Natural killer cell (primary cell): ENCODE measurements at regions not wholly inside any gene's neighbourhood (a gene's known extent, or its start where the extent isn't known, plus 50 kb on each side); places are given as distances from the start of the nearest gene placed in this dataset.
"Not testable (repeated sequence)": the region's sequence is repeated elsewhere in the genome, so short reads cannot be mapped to it uniquely, and the experiment has no call there.

Experiments used
- ATAC-seq, 3 donors: fragments of 150-1000 bp in 2 of 3; fragments of 200-7000 bp in 1 of 3; cut with Tn5 transposase; 1 replicate in 1 of 3; 2 replicates in 2 of 3; pipeline ENCODE4 v1.10.0; 2021; ENCODE audit warnings: mild to moderate bottlenecking in 2 of 3, moderate library complexity in 2 of 3
- DNase-seq, 2 donors: peaks; one replicate each; pipeline versions ENCODE4 v3.0.0 to v3.0.0-alpha.2; 2013 to 2021; ENCODE audit warnings: mixed read lengths in 1 of 2
- H3K27ac ChIP-seq: one replicate; pipeline ENCODE4 v1.5.1; 2013; ENCODE audit warnings: mild to moderate bottlenecking, low read length
- H3K27me3 ChIP-seq: one replicate; pipeline ENCODE4 v1.6.1; 2013; ENCODE audit warnings: low read length; ENCODE audit not compliant: control insufficient read depth, insufficient read depth
- H3K36me3 ChIP-seq: one replicate; pipeline ENCODE4 v1.6.1; 2013; ENCODE audit warnings: low read length; ENCODE audit not compliant: control insufficient read depth, insufficient read depth
- H3K4me1 ChIP-seq: one replicate; pipeline ENCODE4 v1.6.1; 2013; ENCODE audit warnings: low read length; ENCODE audit not compliant: control insufficient read depth, insufficient read depth
- H3K4me3 ChIP-seq: one replicate; pipeline ENCODE4 v1.5.1; 2013; ENCODE audit warnings: low read length
- H3K9me3 ChIP-seq: one replicate; pipeline ENCODE4 v1.6.1; 2013; ENCODE audit warnings: low read length; ENCODE audit not compliant: control insufficient read depth, insufficient read depth
- H3K27ac Mint-ChIP-seq, 2 donors: one replicate each; pipeline ENCODE4 v1.8.0; 2022; ENCODE audit warnings: mild to moderate bottlenecking in 2 of 2, mixed read lengths in 2 of 2, moderate library complexity in 1 of 2
- H3K27me3 Mint-ChIP-seq, 2 donors: one replicate each; pipeline ENCODE4 v1.8.0; 2022; ENCODE audit warnings: low read depth in 2 of 2, mixed read lengths in 2 of 2
- H3K36me3 Mint-ChIP-seq: one replicate; pipeline ENCODE4 v1.8.0; 2022; ENCODE audit warnings: mixed read lengths
- H3K4me1 Mint-ChIP-seq, 2 donors: one replicate each; pipeline ENCODE4 v1.8.0; 2022; ENCODE audit warnings: mixed read lengths in 2 of 2
- H3K4me3 Mint-ChIP-seq: one replicate; pipeline ENCODE4 v1.8.0; 2022; ENCODE audit warnings: mild to moderate bottlenecking, moderate library complexity, mixed read lengths
- H3K9me3 Mint-ChIP-seq, 2 donors: one replicate each; pipeline ENCODE4 v1.8.0; 2022; ENCODE audit warnings: mixed read lengths in 2 of 2
- CTCF ChIP-seq: fragments of 200-600 bp; IDR thresholded peaks from one replicate; pipeline ENCODE4 v1.8.0; 2022; ENCODE audit warnings: antibody characterized with exemption
- WGBS: methylation state at CpG from one replicate; pipeline ENCODE4 v1.1.7; 2013; ENCODE audit warnings: missing lambda C conversion rate; ENCODE audit not compliant: insufficient coverage; 5-methylcytosine and 5-hydroxymethylcytosine counted together
- intact Hi-C: fragments of 100-400 bp; cut with micrococcal nuclease; formaldehyde crosslinking; loops from one replicate; pipeline ENCODE4 v1.14.2; 2022

- WGBS = 100% methylated on average over 2 of the region's 2 CpGs
- intact Hi-C loops = no loop called here
These were observed 160.7 kb upstream of the NPY2R start for GRCh38 chr4:155047755-155048154.

GRCh38 chr4:155054042-155054441 is 154.4 kb upstream of the NPY2R start:
- H3K27ac Mint-ChIP-seq, H3K36me3 Mint-ChIP-seq, H3K9me3 ChIP-seq, H3K4me1 Mint-ChIP-seq, H3K4me1 ChIP-seq, H3K36me3 ChIP-seq, DNase-seq, ATAC-seq, H3K4me3 ChIP-seq, H3K27me3 Mint-ChIP-seq, H3K9me3 Mint-ChIP-seq, H3K27me3 ChIP-seq, H3K4me3 Mint-ChIP-seq, H3K27ac ChIP-seq, intact Hi-C loops: not testable (repeated sequence)
- 83% methylated on average over 1 of the region's 1 CpG for WGBS

More at GRCh38 chr4:155047755-155048154, 160.7 kb upstream of the NPY2R start:
- no peaks in the 10 kb centered on the region for H3K36me3 Mint-ChIP-seq
- no peak overlapping the region for H3K27ac Mint-ChIP-seq
- H3K27me3 Mint-ChIP-seq = no peaks in the 10 kb centered on the region
- Histone ChIP-seq H3K9me3 (no peaks in the 10 kb centered on the region), H3K27me3 (no peaks in the 10 kb centered on the region), H3K4me3 (no peak overlapping the region), H3K27ac (no peak overlapping the region), H3K4me1 (no peaks in the 10 kb centered on the region), H3K36me3 (no peaks in the 10 kb centered on the region)
- TF ChIP-seq CTCF = no peak
- DNase-seq (no peak), ATAC-seq (no peak)
- no peak overlapping the region for H3K4me3 Mint-ChIP-seq
- H3K4me1 Mint-ChIP-seq = no peaks in the 10 kb centered on the region
- H3K9me3 Mint-ChIP-seq = peaks cover 3 to 8% of the 10 kb centered on the region in 2 donors

GRCh38 chr4:155060419-155060818 is 148.0 kb upstream of the NPY2R start:
- no peak overlapping the region for H3K4me3 Mint-ChIP-seq
- ATAC-seq = no peak
- Histone ChIP-seq H3K36me3 (no peaks in the 10 kb centered on the region), H3K4me1 (no peaks in the 10 kb centered on the region), H3K9me3 (no peaks in the 10 kb centered on the region), H3K27me3 (no peaks in the 10 kb centered on the region), H3K27ac (no peak overlapping the region), H3K4me3 (no peak overlapping the region)
- 80% methylated on average over 1 of the region's 2 CpGs for WGBS
- intact Hi-C loops = no loop called here
- peaks cover 4% of the 10 kb centered on the region in 2 donors for H3K9me3 Mint-ChIP-seq
- H3K27ac Mint-ChIP-seq = no peak overlapping the region
- H3K4me1 Mint-ChIP-seq = no peaks in the 10 kb centered on the region
- TF ChIP-seq CTCF = no peak
- no peaks in the 10 kb centered on the region for H3K27me3 Mint-ChIP-seq
- no peaks in the 10 kb centered on the region for H3K36me3 Mint-ChIP-seq
- DNase-seq = no peak

GRCh38 chr4:155060873-155061272 is 147.6 kb upstream of the NPY2R start:
- H3K27me3 ChIP-seq = no peaks in the 10 kb centered on the region
- H3K4me3 ChIP-seq = no peak overlapping the region
- H3K36me3 ChIP-seq = no peaks in the 10 kb centered on the region
- DNase-seq (no peak), ATAC-seq (no peak)
- no peaks in the 10 kb centered on the region for H3K4me1 ChIP-seq
- Mint-ChIP-seq H3K4me3 (no peak overlapping the region), H3K27ac (no peak overlapping the region), H3K9me3 (peaks cover 4% of the 10 kb centered on the region in 2 donors), H3K36me3 (no peaks in the 10 kb centered on the region), H3K4me1 (no peaks in the 10 kb centered on the region), H3K27me3 (no peaks in the 10 kb centered on the region)
- no peak for TF ChIP-seq CTCF
- intact Hi-C loops = no loop called here
- H3K27ac ChIP-seq = no peak overlapping the region
- WGBS = no CpG with 5 or more reads among the region's 1 CpG
- H3K9me3 ChIP-seq = no peaks in the 10 kb centered on the region
